Inflammatory macrophage treated with lipopolysaccharide for 4 hours (primary cell): ENCODE measurements at regions not wholly inside any gene's neighbourhood (a gene's known extent, or its start where the extent isn't known, plus 50 kb on each side); places are given as distances from the start of the nearest gene placed in this dataset.
"Not testable (repeated sequence)": the region's sequence is repeated elsewhere in the genome, so short reads cannot be mapped to it uniquely, and the experiment has no call there.

Source experiments
- DNase-seq: peaks from one replicate; pipeline ENCODE4 v3.0.0-alpha.2; 2020

- no peak for DNase-seq
Measured at GRCh38 chr15:79156704-79157375, 66.3 kb upstream of the RASGRF1 start.

- DNase-seq = no peak
Measured at GRCh38 chr15:79154483-79155135, 64.0 kb upstream of the RASGRF1 start.

- not testable (repeated sequence) for DNase-seq
Measured at GRCh38 chr15:79144290-79144689, 53.7 kb upstream of the RASGRF1 start.

GRCh38 chr15:79140846-79141570 is 50.4 kb upstream of the RASGRF1 start:
- no peak for DNase-seq
